H1 (cell line): ENCODE measurements at regions not wholly inside any gene's neighbourhood (a gene's known extent, or its start where the extent isn't known, plus 50 kb on each side); places are given as distances from the start of the nearest gene placed in this dataset.

Experiments used
- CTCF ChIA-PET: fragments of 300-600 bp; sonication (Branson Sonifier 250); formaldehyde crosslinking; loops from one replicate; lab custom pipeline; 2021; ENCODE audit not compliant: partially characterized antibody; lab: Charles Lee
- POLR2A ChIA-PET: fragments of 300-600 bp; sonication (Branson Sonifier 250); formaldehyde crosslinking; loops from one replicate; lab custom pipeline; 2021; ENCODE audit warnings: inconsistent platforms; ENCODE audit not compliant: partially characterized antibody; lab: Charles Lee
- DNase-seq, 2 experiments: peaks; one replicate each; pipeline versions ENCODE4 v3.0.0 to v3.0.0-alpha.2; 2010 to 2022; ENCODE audit warnings: low spot score in 2 of 2, low read depth in 1 of 2, mixed read lengths in 1 of 2
- FAIRE-seq: peaks from 2 replicates; lab custom pipeline; 2011; peaks lifted over from hg19 to GRCh38; lab: Jason Lieb, UNC
- H2AFZ ChIP-seq: 2 replicates; pipeline ENCODE4 v1.8.1; 2012; ENCODE audit warnings: low read length, inconsistent platforms
- H2AK5ac ChIP-seq: 2 replicates; pipeline ENCODE4 v1.6.1; 2013; ENCODE audit warnings: low read depth, low read length
- H2BK120ac ChIP-seq: replicated peaks from 2 replicates; pipeline ENCODE3; 2013; ENCODE audit warnings: low read depth, low read length, inconsistent platforms
- H2BK12ac ChIP-seq: 2 replicates; pipeline ENCODE4 v1.6.1; 2013; ENCODE audit warnings: low read depth, low read length
- H2BK15ac ChIP-seq: 2 replicates; pipeline ENCODE4 v1.6.1; 2013; ENCODE audit warnings: low read length
- H2BK20ac ChIP-seq: 2 replicates; pipeline ENCODE4 v1.6.1; 2013; ENCODE audit warnings: low read length
- H2BK5ac ChIP-seq: 2 replicates; pipeline ENCODE4 v1.6.1; 2013; ENCODE audit warnings: low read depth, low read length
- H3K14ac ChIP-seq: 2 replicates; pipeline ENCODE4 v1.6.1; 2013; ENCODE audit warnings: inconsistent platforms; ENCODE audit not compliant: insufficient read length
- H3K18ac ChIP-seq: 2 replicates; pipeline ENCODE4 v1.6.1; 2013; ENCODE audit warnings: low read length; ENCODE audit errors: extremely low read depth
- H3K23ac ChIP-seq: 2 replicates; pipeline ENCODE4 v1.6.1; 2013; ENCODE audit warnings: inconsistent platforms; ENCODE audit not compliant: insufficient read length
- H3K23me2 ChIP-seq: 2 replicates; pipeline ENCODE4 v1.6.1; 2013; ENCODE audit warnings: low read depth, low read length
- H3K27ac ChIP-seq: 2 replicates; pipeline ENCODE4 v1.6.1; 2011; ENCODE audit warnings: low read depth, low read length, inconsistent platforms
- H3K27me3 ChIP-seq, 4 experiments: replicated peaks in 1 of 4; 1 replicate in 1 of 4; 2 replicates in 3 of 4; pipeline versions ENCODE4 v1.6.1 to v1.8.1; 2011 to 2013; ENCODE audit warnings: low read length in 3 of 4, mild to moderate bottlenecking in 3 of 4, inconsistent platforms in 2 of 4, mixed read lengths in 2 of 4, moderate library complexity in 1 of 4; ENCODE audit not compliant: control insufficient read depth in 3 of 4, insufficient read depth in 3 of 4; ENCODE audit errors: extremely low read depth in 1 of 4
- H3K36me3 ChIP-seq, 4 experiments: 2 replicates each; pipeline versions ENCODE4 v1.6.1 to v1.8.1; 2011 to 2013; ENCODE audit warnings: mild to moderate bottlenecking in 4 of 4, low read length in 3 of 4, moderate library complexity in 2 of 4, control low read depth in 1 of 4, inconsistent platforms in 1 of 4; ENCODE audit not compliant: insufficient read depth in 4 of 4, control insufficient read depth in 2 of 4
- H3K4ac ChIP-seq: replicated peaks from 2 replicates; pipeline ENCODE3; 2013; ENCODE audit warnings: low read length, low read depth, mixed read lengths, inconsistent platforms; ENCODE audit not compliant: insufficient read length
- H3K4me1 ChIP-seq, 4 experiments: replicated peaks in 1 of 4; 1 replicate in 1 of 4; 2 replicates in 3 of 4; pipeline versions ENCODE4 v1.6.1 to v1.8.1; 2011 to 2013; ENCODE audit warnings: low read length in 3 of 4, inconsistent platforms in 2 of 4, mixed read lengths in 1 of 4; ENCODE audit not compliant: insufficient read depth in 4 of 4, control insufficient read depth in 3 of 4
- H3K4me2 ChIP-seq, 2 experiments: 2 replicates each; pipeline versions ENCODE4 v1.6.1 to v1.8.1; 2011 to 2013; ENCODE audit warnings: low read depth in 2 of 2, low read length in 2 of 2, control low read depth in 1 of 2, inconsistent platforms in 1 of 2, mild to moderate bottlenecking in 1 of 2; ENCODE audit not compliant: insufficient read depth in 1 of 2
- H3K4me3 ChIP-seq, 4 experiments: fragments of 200-600, 300-600 bp in 1 of 4; sonication (generic), shearing (Covaris generic), sonication (Bioruptor Twin) in 1 of 4; 2 replicates each; pipeline versions ENCODE4 v1.5.1 to v1.8.1; 2011 to 2016; ENCODE audit warnings: low read length in 4 of 4, low read depth in 3 of 4, control low read depth in 2 of 4, inconsistent platforms in 2 of 4, mild to moderate bottlenecking in 2 of 4, mixed read lengths in 1 of 4, moderate library complexity in 1 of 4; ENCODE audit not compliant: insufficient read depth in 2 of 4; ENCODE audit errors: extremely low read depth in 1 of 4
- H3K56ac ChIP-seq: replicated peaks from 2 replicates; pipeline ENCODE3; 2013; ENCODE audit warnings: low read depth, mild to moderate bottlenecking, mixed read lengths, low read length, inconsistent platforms; ENCODE audit not compliant: insufficient read length
- H3K79me1 ChIP-seq: 2 replicates; pipeline ENCODE4 v1.6.1; 2013; ENCODE audit warnings: low read depth, low read length, control low read depth
- H3K79me2 ChIP-seq, 2 experiments: 2 replicates each; pipeline versions ENCODE4 v1.6.1 to v1.8.1; 2012 to 2013; ENCODE audit warnings: low read length in 2 of 2, mild to moderate bottlenecking in 2 of 2, inconsistent platforms in 1 of 2; ENCODE audit not compliant: insufficient read depth in 2 of 2, control insufficient read depth in 1 of 2
- H3K9ac ChIP-seq, 4 experiments: replicated peaks in 1 of 4; 1 replicate in 1 of 4; 2 replicates in 3 of 4; pipeline versions ENCODE4 v1.6.1 to v1.8.1; 2011 to 2013; ENCODE audit warnings: low read depth in 3 of 4, low read length in 3 of 4, control low read depth in 2 of 4, mild to moderate bottlenecking in 2 of 4, moderate library complexity in 2 of 4, inconsistent platforms in 1 of 4; ENCODE audit errors: extremely low read depth in 1 of 4
- H3K9me3 ChIP-seq, 2 experiments: 2 replicates each; pipeline versions ENCODE4 v1.6.1 to v1.8.1; 2012 to 2013; ENCODE audit warnings: mild to moderate bottlenecking in 2 of 2, moderate library complexity in 2 of 2, control low read depth in 1 of 2, inconsistent platforms in 1 of 2, low read depth in 1 of 2, low read length in 1 of 2, mixed read lengths in 1 of 2; ENCODE audit not compliant: insufficient read depth in 2 of 2
- H4K20me1 ChIP-seq, 2 experiments: replicated peaks in 1 of 2; 2 replicates each; pipeline versions ENCODE3 to v1.8.1; 2011 to 2013; ENCODE audit warnings: inconsistent platforms in 2 of 2, low read length in 2 of 2, mild to moderate bottlenecking in 1 of 2; ENCODE audit not compliant: insufficient read depth in 2 of 2, control insufficient read depth in 1 of 2
- H4K5ac ChIP-seq: 2 replicates; pipeline ENCODE4 v1.6.1; 2013; ENCODE audit warnings: low read length, low read depth, mixed read lengths, inconsistent platforms; ENCODE audit not compliant: insufficient read length
- H4K8ac ChIP-seq: 2 replicates; pipeline ENCODE4 v1.8.0; 2013; ENCODE audit warnings: mild to moderate bottlenecking, moderate library complexity, low read length, inconsistent platforms; ENCODE audit not compliant: insufficient read depth; ENCODE audit errors: extremely low read depth
- H4K91ac ChIP-seq: replicated peaks from 2 replicates; pipeline ENCODE3; 2013; ENCODE audit warnings: low read length, mixed read lengths, inconsistent platforms; ENCODE audit not compliant: insufficient read length
- CHD1 ChIP-seq: IDR thresholded peaks from 2 replicates; pipeline ENCODE4 v1.6.1; 2012; ENCODE audit warnings: low read depth, low read length, improper control_type of control experiment
- CREB1 ChIP-seq: IDR thresholded peaks from 2 replicates; pipeline ENCODE4 v1.6.1; 2012; ENCODE audit warnings: inconsistent platforms
- E2F6 ChIP-seq: IDR thresholded peaks from 2 replicates; pipeline ENCODE4 v1.6.1; 2012; ENCODE audit warnings: inconsistent platforms
- JUND ChIP-seq: IDR thresholded peaks from 2 replicates; pipeline ENCODE4 v1.6.1; 2011; ENCODE audit warnings: mild to moderate bottlenecking, improper control_type of control experiment, low read length
- KDM1A ChIP-seq: fragments of 200-600, 300-600 bp; sonication (generic); IDR thresholded peaks from 2 replicates; pipeline ENCODE4 v1.7.1; 2016; ENCODE audit warnings: mild to moderate bottlenecking, low read length, borderline replicate concordance
- KDM5A ChIP-seq: fragments of 200-600 bp; IDR thresholded peaks from 2 replicates; pipeline ENCODE4 v1.7.1; 2012; ENCODE audit warnings: mild to moderate bottlenecking, low read length, inconsistent platforms, mixed read lengths
- MAX ChIP-seq: IDR thresholded peaks from 2 replicates; pipeline ENCODE4 v1.6.1; 2012; ENCODE audit warnings: inconsistent platforms
- NANOG ChIP-seq: IDR thresholded peaks from 2 replicates; pipeline ENCODE4 v1.6.1; 2011; ENCODE audit warnings: low read length, low read depth, mild to moderate bottlenecking, inconsistent platforms; ENCODE audit not compliant: insufficient read depth, poor library complexity, severe bottlenecking
- NRF1 ChIP-seq: IDR thresholded peaks from 2 replicates; pipeline ENCODE4 v1.6.1; 2011; ENCODE audit warnings: mild to moderate bottlenecking, low read depth, low read length, improper control_type of control experiment
- SIN3A ChIP-seq, 2 experiments: IDR thresholded peaks in 1 of 2; conservative IDR thresholded peaks in 1 of 2; 2 replicates each; pipeline ENCODE4 v1.6.1; 2011 to 2012; ENCODE audit warnings: low read length in 2 of 2, improper control_type of control experiment in 1 of 2, low read depth in 1 of 2, mild to moderate bottlenecking in 1 of 2
- SIRT6 ChIP-seq: IDR thresholded peaks from one replicate; pipeline ENCODE4 v1.7.1; 2012; ENCODE audit warnings: low read length, inconsistent platforms
- SP2 ChIP-seq: IDR thresholded peaks from 2 replicates; pipeline ENCODE4 v1.6.1; 2012; ENCODE audit warnings: mild to moderate bottlenecking, low read length, inconsistent platforms
- WGBS, 2 experiments: shearing (Covaris generic) in 1 of 2; methylation state at CpG; one replicate each; pipeline versions ENCODE4 v1.1.6 to v1.1.7; 2013 to 2015; ENCODE audit warnings: low lambda C conversion rate in 2 of 2, mixed read lengths in 2 of 2, inconsistent platforms in 1 of 2, low coverage in 1 of 2, missing lambda C conversion rate in 1 of 2; ENCODE audit not compliant: insufficient replicate concordance in 2 of 2, insufficient coverage in 1 of 2, insufficient read length in 1 of 2; ENCODE audit errors: extremely low coverage in 1 of 2, missing lambda C conversion rate in 1 of 2; 5-methylcytosine and 5-hydroxymethylcytosine counted together
- TF ChIP-seq, protein P1 (sequence below): IDR thresholded peaks from 2 replicates; pipeline ENCODE4 v1.6.1; 2011; ENCODE audit warnings: low read length, improper control_type of control experiment

DNA sequence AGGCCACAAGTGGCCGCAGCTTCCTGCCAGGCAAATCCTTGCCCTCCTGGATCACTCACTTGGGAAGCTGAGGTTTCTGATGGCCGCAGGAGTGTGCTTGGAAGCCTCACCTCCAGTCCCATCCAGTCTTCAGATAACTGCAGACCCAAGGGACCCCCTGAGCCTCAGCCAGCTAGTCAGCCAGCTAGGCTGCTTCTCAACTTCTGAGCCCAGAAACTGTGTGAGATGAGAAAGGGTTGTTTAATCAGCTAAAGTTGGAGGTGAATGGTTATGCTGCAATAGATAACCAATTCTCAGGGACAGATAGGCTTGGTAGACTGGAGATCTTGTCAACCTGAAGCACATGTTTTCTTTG lies 96.9 kb downstream of the THBS2 start:
- no peak overlapping the region for H4K5ac ChIP-seq
- no peak overlapping the region for H3K18ac ChIP-seq
- DNase-seq = no peak

More for the DNA sequence above, 96.9 kb downstream of the THBS2 start:
- CTCF ChIA-PET = interaction anchor here (2.0 kb wide), 1 partner anchor 9 kb away, joined by 6 read pairs; no protein-coding TSS in a partner anchor
- no peaks in the 10 kb centered on the region for H3K36me3 ChIP-seq
- H3K23me2 ChIP-seq = no peaks in the 10 kb centered on the region
- H4K20me1 ChIP-seq = no peaks in the 10 kb centered on the region
- WGBS, 2 experiments = 100% methylated on average over 2 of the region's 2 CpGs; no CpG with 5 or more reads in 1 of the 2 experiments
- H4K8ac ChIP-seq = no peak overlapping the region
- H2BK120ac ChIP-seq = no peak overlapping the region
- no peak overlapping the region for H2AFZ ChIP-seq
- H2AK5ac ChIP-seq = no peak overlapping the region
- TF ChIP-seq KDM1A (no peak), CHD1 (no peak), SIN3A (conservative IDR thresholded peaks at IDR 0.05 in 1 of 2, IDR thresholded peaks at IDR 0.05 in 1 of 2; ENCODE audit: low read depth in 1 of 2, low read length in 2 of 2) (no peak), CREB1 (no peak), NRF1 (no peak), E2F6 (no peak), JUND (no peak), SP2 (no peak), NANOG (no peak), SIRT6 (no peak), KDM5A (no peak), MAX (no peak)
- TF ChIP-seq, protein P1, sequence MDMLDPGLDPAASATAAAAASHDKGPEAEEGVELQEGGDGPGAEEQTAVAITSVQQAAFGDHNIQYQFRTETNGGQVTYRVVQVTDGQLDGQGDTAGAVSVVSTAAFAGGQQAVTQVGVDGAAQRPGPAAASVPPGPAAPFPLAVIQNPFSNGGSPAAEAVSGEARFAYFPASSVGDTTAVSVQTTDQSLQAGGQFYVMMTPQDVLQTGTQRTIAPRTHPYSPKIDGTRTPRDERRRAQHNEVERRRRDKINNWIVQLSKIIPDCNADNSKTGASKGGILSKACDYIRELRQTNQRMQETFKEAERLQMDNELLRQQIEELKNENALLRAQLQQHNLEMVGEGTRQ = no peak
- TF ChIP-seq, all 59 proteins: peak for 0
- Histone ChIP-seq H3K27ac (no peak overlapping the region), H2BK20ac (no peak overlapping the region), H3K79me1 (no peaks in the 10 kb centered on the region), H2BK12ac (no peak overlapping the region), H3K9ac (no peak overlapping the region), H4K91ac (no peak overlapping the region), H3K27me3 (no peaks in the 10 kb centered on the region; a peak in 1 of 7 replicates), H3K79me2 (no peaks in the 10 kb centered on the region), H2BK5ac (no peak overlapping the region), H3K9me3 (no peaks in the 10 kb centered on the region), H3K4ac (no peak overlapping the region), H3K4me1 (peaks cover 0 to 2% (median 0%) of the 10 kb centered on the region in 4 experiments; a peak in 1 of 7 replicates), H3K23ac (no peak overlapping the region), H3K56ac (no peak overlapping the region), H3K4me2 (no peak overlapping the region), H3K14ac (no peak overlapping the region), H2BK15ac (no peak overlapping the region), H3K4me3 (no peak overlapping the region)
- POLR2A ChIA-PET = no interaction called here
- no peak for FAIRE-seq
